Muscle of back (tissue), 3 donors: ENCODE measurements at regions not wholly inside any gene's neighbourhood (a gene's known extent, or its start where the extent isn't known, plus 50 kb on each side); places are given as distances from the start of the nearest gene placed in this dataset.
A peak's percentile ranks its signal among the peaks of the same experiment; 100 is the strongest.

Source experiments
- DNase-seq, 3 donors: peaks; one replicate each; pipeline versions ENCODE4 v3.0.0 to v3.0.0-alpha.2; 2013

- peak in 1 of 3 donors; percentile 6 for DNase-seq
Observed at GRCh38 chr1:223048026-223048425, 95.0 kb downstream of the TLR5 start.

- DNase-seq = no peak
Observed at GRCh38 chr1:223052462-223052861, 90.6 kb downstream of the TLR5 start.

- no peak for DNase-seq
Observed at GRCh38 chr1:223052931-223053330, 90.1 kb downstream of the TLR5 start.

GRCh38 chr1:223056802-223057201 lies 86.2 kb downstream of the TLR5 start:
- DNase-seq = no peak

GRCh38 chr1:223057569-223058093 lies 85.4 kb downstream of the TLR5 start:
- DNase-seq = no peak
